ENCODE measurements at regions not wholly inside any gene's neighbourhood (a gene's known extent, or its start where the extent isn't known, plus 50 kb on each side); places are given as distances from the start of the nearest gene placed in this dataset.

- H3K27ac Mint-ChIP-seq: no peak overlapping the region
- intact Hi-C loops (cut with micrococcal nuclease): no loop called here
- ChIA-PET POLR2A (no interaction called here), CTCF (no interaction called here)
- no peak overlapping the region for H3K4me3 Mint-ChIP-seq
- DNase-seq: no peak
- no peaks in the 10 kb centered on the region for H3K36me3 Mint-ChIP-seq
- H3K9me3 Mint-ChIP-seq: peaks cover 3% of the 10 kb centered on the region
- H3K4me1 Mint-ChIP-seq (ENCODE audit: low read depth): no peaks in the 10 kb centered on the region
- peaks cover 23% of the 10 kb centered on the region for H3K27me3 Mint-ChIP-seq
Observed at GRCh38 chr6:106895703-106896040, 78.9 kb downstream of the CD24 start.

GRCh38 chr6:106894978-106895702 lies 79.4 kb downstream of the CD24 start:
- CTCF ChIA-PET: no interaction called here
- Mint-ChIP-seq H3K9me3 (no peaks in the 10 kb centered on the region), H3K27ac (no peak overlapping the region), H3K27me3 (peaks cover 25% of the 10 kb centered on the region), H3K4me1 (ENCODE audit: low read depth) (no peaks in the 10 kb centered on the region), H3K4me3 (no peak overlapping the region), H3K36me3 (no peaks in the 10 kb centered on the region)
- intact Hi-C loops (cut with micrococcal nuclease): no loop called here
- DNase-seq: no peak
- POLR2A ChIA-PET: no interaction called here

GRCh38 chr6:106892186-106892585 lies 82.3 kb downstream of the CD24 start:
- H3K27me3 Mint-ChIP-seq: peaks cover 27% of the 10 kb centered on the region
- intact Hi-C loops (cut with micrococcal nuclease): no loop called here
- H3K4me1 Mint-ChIP-seq (ENCODE audit: low read depth): no peaks in the 10 kb centered on the region
- H3K9me3 Mint-ChIP-seq: no peaks in the 10 kb centered on the region
- ChIA-PET CTCF (no interaction called here), POLR2A (no interaction called here)
- H3K36me3 Mint-ChIP-seq: no peaks in the 10 kb centered on the region
- no peak for DNase-seq
- H3K4me3 Mint-ChIP-seq: no peak overlapping the region
- no peak overlapping the region for H3K27ac Mint-ChIP-seq

- Mint-ChIP-seq H3K27me3 (peaks cover 28% of the 10 kb centered on the region), H3K4me1 (ENCODE audit: low read depth) (no peaks in the 10 kb centered on the region), H3K27ac (no peak overlapping the region), H3K36me3 (no peaks in the 10 kb centered on the region), H3K9me3 (no peaks in the 10 kb centered on the region), H3K4me3 (no peak overlapping the region)
- ChIA-PET CTCF (no interaction called here), POLR2A (no interaction called here)
- no peak for DNase-seq
- intact Hi-C loops (cut with micrococcal nuclease): no loop called here
Observed at GRCh38 chr6:106890447-106890846, 84.1 kb downstream of the CD24 start.

GRCh38 chr6:106889692-106890091 lies 84.8 kb downstream of the CD24 start:
- no peak overlapping the region for H3K27ac Mint-ChIP-seq
- H3K27me3 Mint-ChIP-seq: peaks cover 28% of the 10 kb centered on the region
- no peaks in the 10 kb centered on the region for H3K4me1 Mint-ChIP-seq (ENCODE audit: low read depth)
- ChIA-PET POLR2A (no interaction called here), CTCF (no interaction called here)
- no peaks in the 10 kb centered on the region for H3K36me3 Mint-ChIP-seq
- no peak overlapping the region for H3K4me3 Mint-ChIP-seq
- H3K9me3 Mint-ChIP-seq: no peaks in the 10 kb centered on the region
- DNase-seq: no peak
- intact Hi-C loops (cut with micrococcal nuclease): no loop called here

GRCh38 chr6:106886922-106887797 lies 87.4 kb downstream of the CD24 start:
- no peaks in the 10 kb centered on the region for H3K9me3 Mint-ChIP-seq
- H3K27ac Mint-ChIP-seq: no peak overlapping the region
- H3K36me3 Mint-ChIP-seq: no peaks in the 10 kb centered on the region
- ChIA-PET CTCF (no interaction called here), POLR2A (no interaction called here)
- no peak overlapping the region for H3K4me3 Mint-ChIP-seq
- intact Hi-C loops (cut with micrococcal nuclease): no loop called here
- peaks cover 13% of the 10 kb centered on the region for H3K27me3 Mint-ChIP-seq
- DNase-seq: no peak
- H3K4me1 Mint-ChIP-seq (ENCODE audit: low read depth): no peaks in the 10 kb centered on the region

- no peak for DNase-seq
- no peak overlapping the region for H3K27ac Mint-ChIP-seq
- no peaks in the 10 kb centered on the region for H3K9me3 Mint-ChIP-seq
- H3K27me3 Mint-ChIP-seq: peaks cover 13% of the 10 kb centered on the region
- CTCF ChIA-PET: no interaction called here
- H3K4me3 Mint-ChIP-seq: no peak overlapping the region
- no peaks in the 10 kb centered on the region for H3K36me3 Mint-ChIP-seq
- POLR2A ChIA-PET: no interaction called here
- no peaks in the 10 kb centered on the region for H3K4me1 Mint-ChIP-seq (ENCODE audit: low read depth)
- intact Hi-C loops (cut with micrococcal nuclease): no loop called here
Observed at GRCh38 chr6:106886081-106886843, 88.3 kb downstream of the CD24 start.

GRCh38 chr6:106885679-106886078 lies 88.8 kb downstream of the CD24 start:
- DNase-seq: no peak
- Mint-ChIP-seq H3K27me3 (peaks cover 11% of the 10 kb centered on the region), H3K27ac (no peak overlapping the region), H3K36me3 (no peaks in the 10 kb centered on the region), H3K9me3 (no peaks in the 10 kb centered on the region), H3K4me3 (no peak overlapping the region), H3K4me1 (ENCODE audit: low read depth) (no peaks in the 10 kb centered on the region)
- ChIA-PET POLR2A (no interaction called here), CTCF (no interaction called here)
- intact Hi-C loops (cut with micrococcal nuclease): no loop called here

- DNase-seq: no peak
- Mint-ChIP-seq H3K27ac (no peak overlapping the region), H3K4me3 (no peak overlapping the region), H3K4me1 (ENCODE audit: low read depth) (no peaks in the 10 kb centered on the region), H3K9me3 (no peaks in the 10 kb centered on the region), H3K36me3 (no peaks in the 10 kb centered on the region), H3K27me3 (peaks cover 7% of the 10 kb centered on the region)
- ChIA-PET CTCF (no interaction called here), POLR2A (no interaction called here)
- intact Hi-C loops (cut with micrococcal nuclease): no loop called here
Observed at GRCh38 chr6:106884576-106884975, 90.0 kb downstream of the CD24 start.

- H3K27ac Mint-ChIP-seq: no peak overlapping the region
- peaks cover 6% of the 10 kb centered on the region for H3K27me3 Mint-ChIP-seq
- ChIA-PET CTCF (no interaction called here), POLR2A (no interaction called here)
- H3K9me3 Mint-ChIP-seq: no peaks in the 10 kb centered on the region
- H3K4me1 Mint-ChIP-seq (ENCODE audit: low read depth): no peaks in the 10 kb centered on the region
- H3K36me3 Mint-ChIP-seq: no peaks in the 10 kb centered on the region
- no peak overlapping the region for H3K4me3 Mint-ChIP-seq
- no peak for DNase-seq
- intact Hi-C loops (cut with micrococcal nuclease): no loop called here
Observed at GRCh38 chr6:106883808-106884262, 90.7 kb downstream of the CD24 start.

- no peak for DNase-seq
- Mint-ChIP-seq H3K36me3 (no peaks in the 10 kb centered on the region), H3K4me3 (no peak overlapping the region), H3K9me3 (no peaks in the 10 kb centered on the region), H3K27me3 (peaks cover 5% of the 10 kb centered on the region), H3K4me1 (ENCODE audit: low read depth) (no peaks in the 10 kb centered on the region), H3K27ac (no peak overlapping the region)
- POLR2A ChIA-PET: no interaction called here
- CTCF ChIA-PET: no interaction called here
- intact Hi-C loops (cut with micrococcal nuclease): no loop called here
Observed at GRCh38 chr6:106882601-106883518, 91.7 kb downstream of the CD24 start.

GRCh38 chr6:106882138-106882537 lies 92.4 kb downstream of the CD24 start:
- Mint-ChIP-seq H3K4me3 (no peak overlapping the region), H3K27me3 (peaks cover under 1% of the 10 kb centered on the region), H3K27ac (no peak overlapping the region), H3K4me1 (ENCODE audit: low read depth) (no peaks in the 10 kb centered on the region), H3K36me3 (no peaks in the 10 kb centered on the region), H3K9me3 (no peaks in the 10 kb centered on the region)
- intact Hi-C loops (cut with micrococcal nuclease): no loop called here
- CTCF ChIA-PET: no interaction called here
- POLR2A ChIA-PET: no interaction called here
- no peak for DNase-seq

Measured in activated CD4-positive, alpha-beta memory T cell treated with anti-CD3 and anti-CD28 coated beads for 36 hours (primary cell).